HFFc6 (cell line): ENCODE measurements at regions not wholly inside any gene's neighbourhood (a gene's known extent, or its start where the extent isn't known, plus 50 kb on each side); places are given as distances from the start of the nearest gene placed in this dataset.

Experiments used
- DNase-seq: peaks from one replicate; pipeline ENCODE4 v3.0.0-alpha.2; 2018
- H3K27ac Mint-ChIP-seq: 2 replicates; pipeline ENCODE4 v1.8.0; 2020; ENCODE audit warnings: mild to moderate bottlenecking, mixed read lengths
- H3K27me3 Mint-ChIP-seq: 2 replicates; pipeline ENCODE4 v1.8.0; 2021; ENCODE audit warnings: mild to moderate bottlenecking, moderate library complexity, mixed read lengths; ENCODE audit not compliant: insufficient read depth
- H3K36me3 Mint-ChIP-seq: 2 replicates; pipeline ENCODE4 v1.8.0; 2021; ENCODE audit warnings: low read depth, mixed read lengths
- H3K4me1 Mint-ChIP-seq: 2 replicates; pipeline ENCODE4 v1.8.0; 2020; ENCODE audit warnings: low read depth, mixed read lengths
- H3K4me3 Mint-ChIP-seq: 2 replicates; pipeline ENCODE4 v1.8.0; 2020; ENCODE audit warnings: mild to moderate bottlenecking, moderate library complexity, mixed read lengths
- H3K9me3 Mint-ChIP-seq: 2 replicates; pipeline ENCODE4 v1.8.0; 2020; ENCODE audit warnings: mild to moderate bottlenecking, mixed read lengths
- CTCF ChIP-seq: fragments of 200-600 bp; sonication (generic); IDR thresholded peaks from 2 replicates; pipeline ENCODE4 v1.5.0; 2021; ENCODE audit warnings: antibody characterized with exemption, mild to moderate bottlenecking

GRCh38 chr16:26802965-26803364, 263.8 kb upstream of the C16orf82 start:
- no peak for DNase-seq
- H3K4me3 Mint-ChIP-seq: no peak overlapping the region
- peaks cover 5% of the 10 kb centered on the region for H3K9me3 Mint-ChIP-seq
- no peak for TF ChIP-seq CTCF
- no peak overlapping the region for H3K27ac Mint-ChIP-seq
- peaks cover 3% of the 10 kb centered on the region; the same call in 1 of the 2 replicates for H3K27me3 Mint-ChIP-seq
- no peaks in the 10 kb centered on the region for H3K36me3 Mint-ChIP-seq
- no peaks in the 10 kb centered on the region for H3K4me1 Mint-ChIP-seq

GRCh38 chr16:26806657-26807056, 260.1 kb upstream of the C16orf82 start:
- Mint-ChIP-seq H3K36me3 (no peaks in the 10 kb centered on the region), H3K4me3 (no peak overlapping the region), H3K4me1 (no peaks in the 10 kb centered on the region), H3K27ac (no peak overlapping the region), H3K9me3 (no peaks in the 10 kb centered on the region), H3K27me3 (peaks cover 3% of the 10 kb centered on the region; the same call in 1 of the 2 replicates)
- TF ChIP-seq CTCF: no peak
- no peak for DNase-seq

GRCh38 chr16:26809461-26809860, 257.3 kb upstream of the C16orf82 start:
- no peaks in the 10 kb centered on the region for H3K9me3 Mint-ChIP-seq
- H3K4me3 Mint-ChIP-seq: no peak overlapping the region
- H3K4me1 Mint-ChIP-seq: no peaks in the 10 kb centered on the region
- no peaks in the 10 kb centered on the region for H3K36me3 Mint-ChIP-seq
- TF ChIP-seq CTCF: no peak
- no peak overlapping the region for H3K27ac Mint-ChIP-seq
- peaks cover 3% of the 10 kb centered on the region; the same call in 1 of the 2 replicates for H3K27me3 Mint-ChIP-seq
- DNase-seq: no peak

- peaks cover 18% of the 10 kb centered on the region for H3K4me1 Mint-ChIP-seq
- H3K9me3 Mint-ChIP-seq: no peaks in the 10 kb centered on the region
- no peaks in the 10 kb centered on the region for H3K36me3 Mint-ChIP-seq
- H3K27ac Mint-ChIP-seq: no peak overlapping the region
- no peak for TF ChIP-seq CTCF
- DNase-seq: no peak
- no peak overlapping the region for H3K4me3 Mint-ChIP-seq
- H3K27me3 Mint-ChIP-seq: peaks cover 3% of the 10 kb centered on the region
These were observed 250.5 kb upstream of the C16orf82 start for GRCh38 chr16:26816266-26816665.

- Mint-ChIP-seq H3K9me3 (no peaks in the 10 kb centered on the region), H3K4me1 (peaks cover 18% of the 10 kb centered on the region), H3K27ac (peak overlapping the region; percentile 43), H3K27me3 (peaks cover 3% of the 10 kb centered on the region), H3K4me3 (peak overlapping the region; percentile 74), H3K36me3 (no peaks in the 10 kb centered on the region)
- TF ChIP-seq CTCF: no peak
- DNase-seq: peak; percentile 40
These were observed 249.7 kb upstream of the C16orf82 start for GRCh38 chr16:26816885-26817571.
